LoVo (cell line): ENCODE measurements at regions not wholly inside any gene's neighbourhood (a gene's known extent, or its start where the extent isn't known, plus 50 kb on each side); places are given as distances from the start of the nearest gene placed in this dataset.
"Not testable (repeated sequence)": the region's sequence is repeated elsewhere in the genome, so short reads cannot be mapped to it uniquely, and the experiment has no call there.

ENCODE experiments used
- DNase-seq: peaks from one replicate; pipeline ENCODE4 v3.0.0-alpha.2; 2016; ENCODE audit warnings: low spot score

DNA sequence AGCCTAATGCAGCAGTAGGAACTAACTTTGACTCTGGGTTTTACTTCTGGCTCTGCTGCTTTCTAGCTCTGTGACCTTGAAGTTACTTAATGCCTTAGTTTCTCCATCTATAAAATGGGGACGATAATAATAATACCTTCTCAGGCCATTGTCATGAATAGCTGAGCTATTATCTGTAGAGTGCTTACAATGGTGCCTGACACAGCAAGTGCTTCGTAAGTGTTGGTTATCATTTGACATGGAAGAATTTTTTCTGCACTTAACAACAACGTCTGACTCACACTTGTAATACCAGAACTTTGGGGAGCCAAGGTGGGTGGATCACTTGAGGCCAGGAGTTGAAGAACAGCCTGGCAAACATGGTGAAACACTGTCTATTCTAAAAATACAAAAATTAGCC lies 140.5 kb downstream of the ARL4A start:
- DNase-seq: no peak

DNA sequence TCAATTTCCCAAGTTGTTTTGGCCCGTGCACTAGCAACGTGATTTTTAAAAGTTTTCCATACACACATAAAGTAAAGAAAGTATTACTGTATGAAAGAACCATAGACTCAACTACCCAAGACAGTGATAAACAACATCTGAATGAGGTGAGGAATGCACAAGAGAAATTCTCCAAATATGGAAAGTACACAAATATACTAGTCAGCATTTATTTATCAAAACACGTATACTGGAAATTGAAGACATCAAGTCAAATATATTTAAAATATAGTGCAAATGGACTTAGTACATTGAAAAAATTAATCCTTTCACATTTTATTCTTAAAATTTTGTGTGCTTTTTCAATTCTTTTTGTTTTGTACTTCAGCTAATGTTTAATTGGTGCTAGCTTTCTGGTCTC lies 143.6 kb downstream of the ARL4A start:
- no peak for DNase-seq

DNA sequence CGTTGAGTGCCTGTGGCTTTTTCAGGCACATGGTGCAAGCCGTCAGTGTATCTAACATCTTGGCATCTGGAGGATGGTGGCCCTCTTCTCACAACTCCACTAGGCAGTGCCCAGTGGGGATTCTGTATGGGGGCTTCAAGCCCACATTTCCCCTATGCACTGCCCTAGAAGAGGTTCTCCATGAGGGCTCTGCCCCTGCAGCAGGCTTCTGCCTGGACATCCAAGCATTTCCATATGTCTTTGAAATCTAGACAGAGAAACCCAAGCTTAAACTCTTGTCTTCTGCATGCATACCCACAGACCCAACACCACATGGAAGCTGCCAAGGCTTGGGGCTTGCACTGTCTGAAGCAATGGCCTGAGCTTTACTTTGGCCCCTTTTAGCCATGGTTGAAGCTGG lies 146.4 kb downstream of the ARL4A start:
- no peak for DNase-seq

DNA sequence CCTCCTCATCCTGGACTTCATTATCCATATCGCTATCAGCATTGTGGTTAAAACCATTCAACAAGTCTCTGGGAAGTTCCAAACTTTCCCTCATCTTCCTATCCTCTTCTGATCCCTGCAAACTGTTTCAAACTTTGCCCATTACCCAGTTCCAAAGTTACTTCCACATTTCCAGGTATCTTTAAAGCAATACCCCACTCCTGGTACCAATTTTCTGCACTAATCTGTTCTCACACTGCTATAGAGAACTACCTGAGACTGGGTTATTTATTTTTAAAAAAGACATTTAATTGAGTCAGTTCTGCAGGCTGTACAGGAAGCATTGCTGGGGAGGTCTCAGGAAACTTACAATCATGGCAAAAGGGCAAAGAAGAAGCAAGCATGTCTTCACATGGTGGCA lies 147.3 kb downstream of the ARL4A start:
- DNase-seq: no peak

DNA sequence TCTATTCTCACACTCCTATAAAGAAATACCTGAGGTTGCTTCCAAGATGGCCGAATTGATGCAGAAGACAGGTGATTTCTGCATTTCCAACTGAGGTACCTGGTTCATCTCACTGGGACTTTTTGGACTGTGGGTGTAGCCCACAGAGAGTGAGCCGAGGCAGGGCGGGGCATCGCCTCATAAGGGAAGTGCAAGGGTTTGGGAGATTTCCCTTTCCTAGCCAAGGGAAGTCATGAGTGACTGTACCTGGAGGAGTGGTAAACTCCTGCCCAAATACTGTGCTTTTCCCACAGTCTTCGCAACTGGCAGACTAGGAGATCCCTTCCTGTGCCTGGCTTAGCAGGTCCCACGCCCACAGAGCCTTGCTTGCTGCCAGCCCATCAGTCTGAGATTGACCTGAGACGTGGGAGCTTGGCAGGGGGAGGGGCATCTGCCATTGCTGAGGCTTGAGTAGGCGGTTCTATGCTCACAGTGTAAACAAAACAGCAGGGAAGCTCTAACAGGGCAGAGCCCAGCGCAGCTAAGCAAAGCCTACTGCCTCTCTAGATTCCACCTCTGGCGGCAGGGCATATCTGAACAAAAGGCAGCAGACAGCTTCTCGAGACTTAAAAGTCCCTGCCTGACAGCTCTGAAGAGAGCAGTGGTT lies 152.2 kb downstream of the ARL4A start:
- DNase-seq: no peak

DNA sequence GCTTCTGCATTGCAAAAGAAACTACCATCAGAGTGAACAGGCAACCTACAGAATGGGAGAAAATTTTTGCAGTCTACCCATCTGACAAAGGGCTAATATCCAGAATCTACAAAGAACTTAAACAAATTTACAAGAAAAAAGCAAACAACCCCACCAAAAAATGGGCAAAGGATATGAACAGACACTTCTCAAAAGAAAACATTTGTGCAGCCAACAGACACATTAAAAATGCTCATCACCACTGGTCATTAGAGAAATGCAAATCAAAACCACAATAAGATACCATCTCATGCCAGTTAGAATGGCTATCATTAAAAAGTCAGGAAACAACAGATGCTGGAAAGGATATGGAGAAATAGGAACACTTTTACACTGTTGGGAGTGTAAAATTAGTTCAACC lies 157.3 kb downstream of the ARL4A start:
- not testable (repeated sequence) for DNase-seq

DNA sequence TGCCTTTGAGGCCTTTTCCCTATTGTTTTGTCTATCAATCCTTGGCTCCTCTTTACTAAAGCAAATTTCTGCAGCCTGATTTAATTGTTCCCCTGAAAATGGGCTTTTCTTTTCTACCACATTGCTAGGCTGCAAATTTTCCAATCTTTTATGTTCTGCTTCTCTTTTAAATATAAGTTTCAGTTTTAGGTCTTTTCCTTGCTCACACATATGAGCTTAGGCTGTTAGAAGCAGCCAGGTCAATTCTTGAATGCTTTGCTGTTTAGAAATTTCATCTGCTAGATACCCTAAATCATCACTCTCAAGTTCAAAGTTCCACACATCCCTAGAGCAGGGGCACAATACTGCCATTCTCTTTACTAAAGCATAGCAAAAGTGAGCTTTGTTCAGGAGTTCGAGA lies 159.6 kb downstream of the ARL4A start:
- DNase-seq: no peak

DNA sequence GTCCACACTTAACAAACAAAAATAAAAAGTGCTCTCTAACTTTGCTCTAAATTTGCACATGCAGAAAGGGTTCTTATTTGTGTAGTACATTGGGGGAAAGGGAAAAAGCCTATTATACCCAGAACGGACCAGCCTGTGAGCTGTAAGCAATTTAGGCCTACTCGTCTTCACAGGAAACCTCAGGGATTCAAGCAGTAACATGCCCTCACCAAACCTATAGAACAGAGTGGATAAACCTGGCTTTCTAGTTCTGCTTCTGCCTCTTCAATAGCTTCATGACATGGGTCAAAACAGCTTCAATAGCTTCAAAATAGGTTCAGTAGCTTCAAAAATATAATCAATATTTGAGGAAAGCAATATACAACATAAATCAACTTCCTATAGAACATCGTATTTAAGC lies 163.7 kb downstream of the ARL4A start:
- DNase-seq: no peak

DNA sequence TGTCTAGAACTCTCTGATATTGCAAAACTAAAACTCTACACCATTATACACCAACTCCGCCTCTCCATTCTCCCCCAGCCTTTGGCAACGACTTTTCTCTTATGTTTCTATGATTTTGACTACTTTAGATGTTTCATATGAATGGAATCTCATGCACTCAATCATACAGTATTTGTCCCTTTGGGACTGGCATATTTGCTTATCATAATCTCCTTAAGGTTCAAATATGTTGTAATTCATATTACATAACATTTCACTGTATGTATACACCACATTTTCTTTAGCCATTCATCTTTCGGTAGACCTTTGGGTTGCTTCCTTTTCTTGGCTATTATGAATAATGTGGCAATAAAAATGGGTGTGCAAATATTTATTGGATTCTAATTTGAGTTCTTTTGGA lies 164.4 kb downstream of the ARL4A start:
- DNase-seq: no peak

DNA sequence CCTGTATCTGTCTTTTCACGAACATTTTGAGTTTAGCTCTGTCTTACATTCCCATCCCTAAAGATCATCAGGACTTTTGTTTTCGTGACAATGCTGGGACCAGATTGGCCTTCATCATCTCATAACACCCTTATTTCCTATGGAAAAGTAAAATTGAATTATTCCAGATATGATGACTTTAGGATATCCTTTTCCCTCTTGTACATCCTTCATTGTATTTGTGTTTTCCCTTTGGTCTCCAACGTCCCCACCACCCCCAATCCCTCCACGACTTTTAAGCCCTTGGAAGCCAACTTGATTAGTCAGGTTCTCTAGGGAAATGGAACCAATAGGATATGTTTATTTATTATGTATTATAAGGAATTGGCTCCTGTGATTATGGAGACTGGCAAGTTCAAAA lies 167.6 kb downstream of the ARL4A start:
- no peak for DNase-seq

DNA sequence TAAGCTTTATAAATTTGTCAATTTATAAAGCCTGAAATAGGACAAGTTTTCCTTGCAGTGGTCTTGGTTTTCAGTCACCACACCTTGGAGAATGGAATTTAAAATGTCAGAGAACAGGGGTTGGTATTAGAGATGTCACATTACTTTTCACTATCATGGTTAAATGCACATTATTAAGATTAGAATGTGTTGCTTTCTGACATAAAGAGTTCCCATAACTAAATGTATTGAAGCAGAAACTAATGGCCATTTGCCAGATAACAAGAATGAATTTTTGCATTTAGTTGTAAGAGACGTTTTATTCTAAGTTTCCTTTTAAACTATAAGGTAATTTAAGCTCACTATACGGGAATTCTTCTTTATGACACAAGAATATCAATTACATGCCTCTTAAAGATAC lies 172.3 kb downstream of the ARL4A start:
- no peak for DNase-seq

DNA sequence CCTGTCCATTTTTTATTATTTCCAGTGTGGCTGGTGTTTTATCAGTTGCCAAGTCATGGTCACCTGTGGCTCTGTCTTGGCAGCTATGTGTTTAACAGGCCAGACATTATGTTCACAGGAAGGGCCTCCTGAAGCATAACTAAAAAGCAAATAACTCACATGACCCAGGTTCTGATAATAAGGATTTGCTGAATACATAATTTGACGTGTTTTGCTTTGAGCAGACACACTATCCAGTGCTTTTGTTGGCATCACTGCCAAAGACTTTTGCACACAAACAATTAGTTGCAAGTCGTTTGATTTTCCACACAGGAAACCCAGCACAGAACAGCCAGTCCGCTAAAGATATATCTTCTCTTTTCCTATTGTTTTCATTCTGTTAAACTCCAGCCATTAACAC lies 173.6 kb downstream of the ARL4A start:
- no peak for DNase-seq

DNA sequence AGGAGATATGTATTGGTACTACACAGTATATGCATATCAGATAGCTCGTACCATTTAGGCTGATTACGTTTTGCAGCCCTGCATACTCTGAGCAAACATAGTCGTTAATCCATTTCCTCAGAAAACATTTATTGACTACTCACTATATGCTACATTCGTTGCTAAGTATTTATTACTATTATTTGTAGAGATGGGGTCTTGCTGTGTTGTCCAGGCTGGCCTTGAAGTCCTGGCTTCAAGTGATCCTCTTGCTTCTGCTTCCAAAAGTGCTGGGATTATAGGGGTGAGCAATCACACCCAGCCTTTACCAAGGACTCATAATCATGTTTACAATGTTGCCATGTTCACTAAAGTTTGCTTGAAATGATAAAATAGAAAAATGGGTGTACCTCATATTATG lies 174.7 kb downstream of the ARL4A start:
- no peak for DNase-seq

DNA sequence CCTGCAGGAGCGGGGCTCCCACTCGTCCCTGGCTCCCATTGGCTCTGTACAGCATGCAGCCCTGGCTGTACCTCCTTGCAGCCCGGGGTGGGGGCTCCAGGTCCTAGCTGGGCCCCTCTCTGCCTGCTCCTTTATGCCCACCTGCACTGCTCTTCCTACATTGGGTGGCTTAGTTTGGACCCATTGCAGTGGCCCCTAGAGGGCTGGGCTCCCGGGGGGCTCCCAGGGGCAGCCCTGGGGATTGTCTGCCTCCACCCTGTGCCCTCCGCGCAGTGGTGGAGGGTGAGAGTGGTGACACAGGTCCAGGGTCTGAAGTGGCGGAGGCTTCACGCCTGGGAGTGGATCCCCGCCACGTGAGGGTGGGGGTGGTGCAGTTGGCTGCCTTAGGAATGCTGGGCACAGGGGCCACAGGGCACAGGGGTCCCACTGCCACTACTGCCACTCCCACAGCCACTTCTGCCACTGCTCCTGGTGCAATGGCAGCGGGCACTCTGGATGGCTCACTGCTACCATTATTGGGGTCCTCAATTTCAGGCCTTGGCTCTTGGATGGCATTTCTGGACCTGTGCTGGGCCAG lies 177.1 kb downstream of the ARL4A start:
- no peak for DNase-seq

DNA sequence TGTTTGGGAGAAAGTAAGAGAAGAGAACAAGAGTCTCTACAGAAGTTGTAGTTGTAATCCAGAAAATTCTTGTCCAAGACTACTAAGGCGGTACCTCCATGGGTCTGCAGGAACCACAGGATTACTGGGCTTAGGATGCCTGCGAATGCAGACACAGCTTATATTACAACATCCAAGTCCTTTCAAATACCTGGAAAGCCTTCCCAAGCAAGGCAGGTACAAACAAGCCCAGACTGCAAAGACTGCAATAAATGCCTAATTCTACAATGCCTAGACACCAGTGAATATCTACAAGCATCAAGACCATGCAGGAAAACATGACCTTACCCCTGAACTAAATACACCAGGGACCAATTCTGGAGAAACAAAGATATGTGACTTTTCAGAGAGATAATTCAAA lies 178.2 kb downstream of the ARL4A start:
- no peak for DNase-seq

DNA sequence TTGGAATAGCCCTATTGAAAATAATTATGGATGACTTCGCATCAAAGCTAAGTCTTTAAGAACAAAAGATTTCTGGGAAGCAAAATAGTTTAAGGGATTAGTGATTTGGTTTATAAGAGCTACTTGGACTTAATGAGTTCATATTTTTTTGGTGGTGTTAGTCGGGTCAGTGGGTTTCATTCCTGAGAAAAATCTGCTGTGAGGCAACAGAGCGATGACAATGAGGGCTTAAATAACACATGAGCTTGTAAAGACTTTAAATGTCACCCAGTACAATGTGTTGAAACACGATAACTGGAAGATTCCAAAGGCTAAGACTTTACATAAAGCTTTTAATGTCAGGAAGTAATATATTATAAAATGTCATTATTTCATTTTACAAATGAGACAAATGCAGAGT lies 178.8 kb downstream of the ARL4A start:
- DNase-seq: no peak

DNA sequence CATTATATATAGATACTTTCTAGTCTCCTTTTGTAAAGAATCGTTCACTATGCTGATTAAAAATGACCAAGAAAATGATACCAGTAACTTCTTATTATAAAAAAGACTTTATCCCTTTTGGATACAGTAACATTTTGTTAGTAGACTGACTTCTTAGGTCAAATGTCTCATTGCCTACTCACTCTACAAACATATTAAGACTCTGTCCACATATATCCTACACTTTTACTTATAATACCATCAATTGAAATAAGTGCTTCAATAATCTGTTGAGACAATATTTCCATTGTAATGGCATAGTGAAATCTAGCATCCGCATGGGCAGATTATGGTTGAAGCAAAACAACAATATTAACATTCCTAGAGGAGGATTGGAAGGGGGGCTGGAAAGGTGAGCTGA lies 180.6 kb downstream of the ARL4A start:
- DNase-seq: no peak

DNA sequence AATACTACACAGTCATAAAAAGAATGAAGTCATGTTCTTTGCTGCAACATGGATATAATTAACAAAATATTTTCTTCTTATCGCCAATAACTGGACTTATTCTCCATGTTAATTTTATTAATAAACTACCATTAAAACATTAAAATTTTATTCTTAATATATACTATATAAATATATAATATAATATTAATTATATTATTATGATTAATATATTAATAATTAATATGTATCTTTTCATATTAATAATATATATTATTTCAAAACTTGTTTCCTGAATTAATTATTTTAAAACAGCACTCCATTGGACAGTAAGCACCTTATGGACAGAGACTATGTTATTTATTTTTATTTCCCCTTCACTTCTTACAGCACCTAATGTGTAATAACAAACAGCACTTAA lies 182.8 kb downstream of the ARL4A start:
- no peak for DNase-seq

DNA sequence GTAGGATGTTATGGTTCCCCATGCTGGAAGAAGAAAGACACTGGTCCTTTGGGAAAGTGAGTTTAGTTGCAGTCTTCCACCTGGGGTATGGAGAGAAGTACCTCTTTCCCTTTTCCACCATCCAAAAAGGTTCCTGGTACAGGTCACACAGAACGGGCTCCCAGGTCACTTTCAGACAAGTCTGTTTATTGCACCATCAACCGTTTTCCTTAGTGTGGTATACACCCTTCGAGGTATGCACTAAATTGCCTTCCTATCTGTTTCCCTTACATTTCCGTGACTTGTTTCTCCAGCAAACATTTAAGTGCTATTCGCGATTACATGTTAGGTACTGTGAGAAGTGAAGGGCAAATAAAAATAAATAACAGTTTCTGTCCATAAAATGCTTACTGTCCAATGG lies 185.1 kb downstream of the ARL4A start:
- DNase-seq: no peak

DNA sequence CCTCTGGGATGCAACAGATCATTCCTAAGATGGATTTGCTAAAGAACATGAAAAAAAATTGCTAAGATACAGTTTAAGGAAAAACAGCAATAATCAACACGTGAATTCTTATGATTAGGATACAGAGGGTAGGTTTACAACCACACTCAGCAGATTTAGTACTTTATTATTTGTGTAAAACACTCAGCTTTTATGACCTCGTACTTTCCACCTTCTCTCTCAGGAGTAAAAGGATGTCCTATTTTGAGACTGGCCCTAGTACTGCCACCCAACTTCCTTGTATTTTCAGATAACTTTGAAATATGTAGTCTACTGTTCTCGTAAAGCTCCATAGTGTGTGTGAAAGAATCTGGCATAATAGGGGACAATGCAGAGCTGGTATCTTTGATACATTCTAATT lies 186.1 kb downstream of the ARL4A start:
- DNase-seq: no peak

DNA sequence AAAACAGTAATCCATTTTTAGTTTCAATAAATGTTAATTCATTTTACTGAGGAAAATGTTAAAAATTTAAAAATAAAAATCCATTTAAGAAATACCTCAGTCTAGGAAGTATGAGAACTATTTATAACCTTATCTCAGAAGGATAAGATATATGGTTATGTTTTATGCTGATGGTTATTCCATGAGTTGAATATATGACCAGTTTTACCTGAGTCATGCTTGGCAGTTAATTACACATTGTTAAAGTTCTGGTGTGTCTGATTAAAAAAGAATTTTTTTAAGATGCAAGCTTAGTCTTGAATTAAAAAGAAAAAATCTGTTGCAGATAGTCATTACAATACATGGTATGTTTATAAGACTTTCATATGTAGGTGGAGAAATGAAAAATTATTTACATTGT lies 191.7 kb downstream of the ARL4A start:
- no peak for DNase-seq

DNA sequence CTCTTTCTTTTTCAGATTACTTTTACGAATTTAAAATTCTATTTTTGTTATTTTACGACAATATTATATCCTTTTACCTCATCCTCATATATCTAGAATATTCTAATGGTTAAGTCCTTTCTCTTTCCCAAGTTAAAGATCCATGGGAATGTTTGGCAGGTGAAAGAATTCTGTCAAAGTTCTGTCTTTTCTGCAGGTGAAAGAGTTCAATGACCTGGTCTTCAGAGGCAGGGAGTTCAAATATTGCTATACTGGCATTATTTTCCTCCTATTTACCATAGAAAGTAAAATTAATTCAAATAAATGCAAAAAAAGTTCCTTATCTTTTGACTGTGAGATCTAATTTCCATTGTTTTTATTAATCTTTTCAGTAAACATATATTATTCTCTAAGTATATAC lies 194.3 kb downstream of the ARL4A start:
- DNase-seq: no peak

DNA sequence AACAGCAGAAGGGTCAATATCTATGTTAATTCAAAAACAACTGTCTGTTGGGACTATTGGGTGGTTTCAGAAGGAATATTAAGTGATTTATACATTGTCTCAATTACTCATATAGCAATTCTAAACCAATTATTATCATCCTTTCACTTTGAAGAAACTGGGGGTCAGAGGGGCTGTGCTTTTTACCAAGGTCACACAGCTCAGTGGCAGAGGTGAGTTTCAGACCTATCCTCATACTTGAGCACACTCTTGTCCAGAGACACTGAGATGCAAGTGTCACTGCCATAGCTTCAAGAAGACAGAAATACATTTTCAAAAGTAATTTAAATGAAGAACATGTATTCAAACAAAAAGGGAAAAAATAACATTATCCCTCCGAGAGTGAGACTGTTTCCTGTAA lies 195.3 kb downstream of the ARL4A start:
- DNase-seq: no peak

DNA sequence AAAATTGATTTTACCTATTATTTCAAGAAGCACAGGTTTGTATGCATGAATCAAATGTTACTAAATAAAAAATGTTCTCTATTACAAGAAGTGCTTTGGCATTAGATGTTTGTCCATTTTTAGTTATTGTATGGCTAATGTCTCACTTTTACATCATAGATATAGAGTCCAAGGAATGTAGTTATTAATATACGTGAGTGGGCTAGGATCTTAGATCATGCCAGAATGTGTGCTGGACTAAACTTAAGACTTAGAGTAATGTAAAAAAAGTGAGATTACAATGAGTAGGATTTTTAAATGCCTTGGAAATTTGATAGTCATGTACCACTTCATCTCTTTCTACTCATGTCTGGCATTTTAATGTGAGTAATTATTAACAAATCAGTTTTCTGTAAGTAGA lies 196.6 kb downstream of the ARL4A start:
- no peak for DNase-seq
